GM18907 (cell line): ENCODE measurements at regions not wholly inside any gene's neighbourhood (a gene's known extent, or its start where the extent isn't known, plus 50 kb on each side); places are given as distances from the start of the nearest gene placed in this dataset.
A peak's percentile ranks its signal among the peaks of the same experiment; 100 is the strongest.

Experiments
- ATAC-seq: cut with Tn5 transposase; IDR thresholded peaks from one replicate; pipeline ENCODE4 v1.9.1; 2021; ENCODE audit warnings: mild to moderate bottlenecking, moderate library complexity; ENCODE audit not compliant: unreplicated experiment

DNA sequence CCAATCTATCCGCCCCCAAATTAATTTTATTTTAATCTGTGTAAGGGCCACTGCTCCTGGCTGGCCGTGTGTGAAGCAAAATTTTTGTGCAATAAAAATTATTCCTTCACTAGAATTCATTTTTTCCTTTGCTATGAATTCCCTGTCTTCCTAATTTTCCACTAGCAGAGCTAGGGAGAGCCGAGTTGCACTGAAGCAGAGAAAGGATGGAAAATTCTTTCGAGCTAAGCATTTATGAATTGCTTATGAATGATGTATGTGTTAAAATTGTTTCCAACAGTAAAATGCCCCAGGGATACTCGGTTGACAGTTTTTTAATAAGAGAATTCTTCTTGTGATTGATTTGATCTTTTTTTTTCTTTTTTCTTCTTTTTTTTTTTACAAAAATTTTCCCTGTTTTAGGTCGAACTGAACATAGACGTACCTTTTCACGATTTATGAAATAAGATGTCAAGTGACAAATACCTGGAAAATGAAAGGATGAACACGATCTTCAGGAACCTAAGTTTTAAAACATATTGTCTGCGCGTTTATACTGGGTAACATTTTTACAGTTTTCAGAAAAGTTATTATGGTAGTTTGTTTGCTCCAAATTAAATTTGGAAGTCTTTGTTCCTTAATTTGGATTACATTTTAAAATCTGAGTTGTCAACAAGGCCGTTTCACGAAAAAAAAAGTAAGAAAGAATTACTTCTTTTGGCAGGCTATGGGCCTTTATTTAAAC lies 288.8 kb upstream of the NFE2L3 start:
- ATAC-seq: no peak

DNA sequence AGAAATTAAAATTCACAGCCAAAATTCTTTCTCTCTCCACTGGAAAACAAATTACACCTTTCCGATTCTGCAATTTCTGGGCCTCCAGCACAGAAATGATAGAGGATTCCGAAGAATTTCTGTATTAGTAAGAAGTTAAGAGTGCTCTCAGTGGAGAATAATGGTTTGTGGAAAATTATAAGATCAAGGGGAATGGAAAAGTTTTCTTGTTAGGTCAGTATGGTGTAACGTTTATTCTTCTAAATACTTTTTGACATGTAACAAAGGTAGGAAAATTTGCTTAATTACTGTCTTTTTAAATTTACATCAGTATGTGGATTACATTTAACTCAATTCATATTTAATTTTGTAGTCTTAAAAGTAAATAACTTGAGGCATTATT lies 288.3 kb upstream of the NFE2L3 start:
- no peak for ATAC-seq

DNA sequence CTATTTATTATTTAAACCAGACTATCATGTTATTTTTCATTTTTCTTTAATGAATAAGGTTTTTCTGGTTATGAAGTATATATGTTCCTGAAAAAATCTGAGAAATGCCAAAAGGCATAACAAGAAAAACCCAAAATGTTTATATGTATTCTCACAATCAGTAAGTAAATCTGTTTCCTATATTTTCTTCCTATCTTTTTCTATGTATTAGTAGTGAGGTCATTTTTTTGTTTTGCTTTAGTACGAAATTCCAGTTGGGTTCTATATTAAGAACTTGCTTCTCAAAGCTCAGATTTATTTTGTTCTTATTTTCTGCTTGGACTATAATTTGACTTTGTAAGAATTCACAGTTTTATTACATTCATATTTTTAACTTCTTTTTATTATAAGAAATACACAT lies 287.5 kb upstream of the NFE2L3 start:
- no peak for ATAC-seq

DNA sequence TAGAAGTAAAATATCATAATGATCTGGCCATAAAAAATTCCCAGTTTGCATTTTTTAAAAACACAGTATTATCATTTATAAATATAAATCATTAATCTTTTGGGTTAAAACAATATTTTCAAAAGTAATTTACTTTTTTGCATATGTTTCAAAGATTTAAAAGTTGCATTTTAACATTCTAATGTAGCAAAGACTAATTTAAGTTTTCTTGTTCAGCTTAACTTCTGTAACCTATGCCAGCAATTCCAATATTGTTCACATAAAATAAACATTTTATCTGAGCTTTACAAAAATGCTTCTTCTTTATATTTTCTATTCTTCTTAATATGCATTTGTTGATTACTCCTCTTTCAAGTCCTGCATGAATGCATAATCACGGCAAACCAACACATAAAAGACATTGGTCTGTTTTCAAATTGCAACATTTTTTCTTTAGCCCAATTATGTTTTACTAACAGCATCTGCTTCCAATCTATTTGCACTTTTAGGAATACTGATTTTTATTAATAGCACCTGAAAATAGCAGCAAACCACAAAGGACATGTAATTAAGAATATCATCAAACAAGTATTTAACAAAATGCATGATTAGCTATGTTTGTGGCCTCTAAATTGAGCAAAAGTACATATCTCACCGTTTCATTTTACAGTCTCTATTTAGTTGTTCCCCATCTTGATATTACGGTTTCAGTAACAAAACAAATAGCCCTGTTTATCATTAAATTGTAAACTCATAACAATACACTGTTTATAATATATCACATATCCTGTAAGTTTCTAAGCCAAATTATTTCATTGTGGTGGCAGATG lies 286.9 kb upstream of the NFE2L3 start:
- no peak for ATAC-seq

DNA sequence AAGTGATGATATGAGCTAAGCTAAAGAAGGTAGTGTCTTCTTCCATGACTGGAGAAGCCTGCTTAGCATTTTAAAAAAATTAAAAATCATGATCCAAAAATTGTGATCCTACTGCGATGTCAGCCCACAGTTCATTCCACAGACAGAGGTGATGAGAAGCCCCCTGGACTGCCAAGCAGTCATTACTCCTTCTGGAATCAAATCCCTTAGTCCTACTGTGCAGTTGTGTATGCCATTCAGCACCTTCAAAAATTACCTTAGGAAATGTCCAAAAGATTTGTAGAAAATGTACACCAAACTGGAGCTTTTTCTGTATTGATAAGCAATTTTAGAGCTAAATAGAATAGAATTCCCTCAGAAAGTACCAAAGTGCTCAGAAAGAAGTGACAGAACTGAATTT lies 283.5 kb upstream of the NFE2L3 start:
- ATAC-seq: no peak

DNA sequence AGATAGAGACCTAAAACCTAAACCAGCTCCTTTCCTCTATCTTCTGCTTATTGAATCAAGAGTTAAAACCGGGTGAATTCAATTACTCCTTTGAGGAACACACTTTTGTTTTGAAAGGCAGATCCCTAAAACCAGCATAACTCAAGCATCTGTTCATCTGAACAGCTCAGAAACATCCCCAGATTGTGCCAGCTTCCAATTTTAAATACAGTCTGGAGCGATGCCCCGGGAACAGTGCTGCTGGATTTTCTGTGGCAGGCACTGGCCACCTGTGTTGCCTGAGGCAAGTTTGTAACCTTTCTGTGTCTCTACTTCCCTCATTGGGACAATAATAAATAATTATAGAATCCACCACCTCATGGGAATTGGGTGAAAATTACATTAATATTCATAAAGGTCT lies 281.4 kb upstream of the NFE2L3 start:
- ATAC-seq: no peak

DNA sequence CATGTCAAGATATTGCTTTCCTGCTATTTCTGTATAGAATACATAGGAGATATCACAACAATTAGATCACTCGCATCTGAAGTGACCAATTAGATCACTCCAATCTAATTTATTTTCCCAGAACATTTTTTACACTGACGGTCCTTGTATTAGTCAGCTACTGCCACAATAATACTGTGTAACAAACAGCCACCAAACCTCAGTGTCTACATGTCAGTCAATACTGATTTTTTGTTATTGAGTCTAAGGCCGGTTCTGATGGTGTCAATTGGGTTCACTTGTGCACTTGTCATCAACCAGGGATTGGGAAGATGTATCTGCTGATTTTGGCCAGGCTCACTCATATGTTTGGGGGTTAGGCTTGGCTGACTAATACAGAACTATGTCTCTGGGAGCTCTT lies 275.9 kb upstream of the NFE2L3 start:
- no peak for ATAC-seq

DNA sequence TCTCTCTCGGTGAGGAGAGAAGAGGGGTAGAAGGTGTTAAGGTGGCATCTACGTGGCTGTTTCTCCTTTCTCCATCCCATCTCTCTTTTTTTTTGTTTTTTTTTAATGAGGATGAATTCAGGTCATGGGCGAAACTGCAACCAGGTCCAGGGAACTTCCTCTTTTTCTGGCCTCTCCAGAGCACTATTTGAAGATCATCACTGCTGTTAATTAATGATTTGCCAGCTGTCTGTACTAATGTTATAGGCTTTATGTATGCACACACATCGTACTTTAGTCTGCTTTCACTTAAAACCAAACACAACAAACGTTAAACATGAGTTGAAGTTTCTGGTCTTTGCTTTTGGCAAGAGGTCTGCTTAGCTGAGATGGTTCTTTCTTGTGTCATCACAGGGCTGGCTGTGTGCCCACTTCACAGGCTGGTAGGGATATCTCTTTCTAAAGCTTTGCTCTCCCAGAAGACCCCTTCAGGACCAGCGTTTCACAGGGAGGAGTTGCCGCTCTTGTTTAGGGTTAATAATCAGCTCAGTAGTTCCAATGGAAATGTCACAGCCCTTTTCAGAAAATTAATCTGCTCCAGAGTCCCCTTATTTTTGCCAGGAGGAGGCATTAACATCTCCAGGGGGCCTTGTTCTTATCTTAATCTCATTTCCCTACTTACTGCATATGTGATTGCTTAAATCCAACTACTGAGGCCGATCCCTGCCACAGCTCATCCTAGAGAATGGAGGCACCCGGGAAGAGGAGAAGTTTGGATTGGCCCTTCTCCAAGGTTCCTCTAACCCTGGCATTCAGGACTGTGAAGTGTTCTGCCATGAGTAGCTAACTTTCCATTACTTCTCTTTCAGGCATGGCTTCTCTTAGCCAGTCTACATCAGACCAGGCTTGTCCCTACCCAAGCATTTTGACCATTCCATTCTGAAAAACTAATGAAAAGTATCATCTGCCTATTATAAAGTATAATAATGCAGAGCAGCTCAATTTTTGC lies 273.9 kb upstream of the NFE2L3 start:
- peak; percentile 92 for ATAC-seq

DNA sequence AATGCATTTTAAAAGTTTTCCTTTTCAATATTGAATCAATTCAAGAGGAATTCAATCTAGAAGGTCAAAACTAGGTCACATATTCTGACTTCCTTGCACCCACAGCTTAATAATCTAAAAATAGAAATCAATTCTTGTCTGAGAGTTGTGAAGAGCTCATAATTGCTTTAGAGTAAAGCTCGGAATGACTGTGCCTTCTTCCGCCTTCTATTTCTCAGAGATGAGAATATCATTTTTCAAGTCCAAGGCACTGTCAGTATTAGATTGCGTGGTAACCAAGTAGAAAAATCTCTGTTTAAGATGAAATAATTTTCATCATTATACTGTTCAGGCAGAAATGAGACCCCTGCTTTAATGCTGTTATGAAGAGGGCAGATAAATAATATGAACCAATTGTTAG lies 272.2 kb upstream of the NFE2L3 start:
- no peak for ATAC-seq

DNA sequence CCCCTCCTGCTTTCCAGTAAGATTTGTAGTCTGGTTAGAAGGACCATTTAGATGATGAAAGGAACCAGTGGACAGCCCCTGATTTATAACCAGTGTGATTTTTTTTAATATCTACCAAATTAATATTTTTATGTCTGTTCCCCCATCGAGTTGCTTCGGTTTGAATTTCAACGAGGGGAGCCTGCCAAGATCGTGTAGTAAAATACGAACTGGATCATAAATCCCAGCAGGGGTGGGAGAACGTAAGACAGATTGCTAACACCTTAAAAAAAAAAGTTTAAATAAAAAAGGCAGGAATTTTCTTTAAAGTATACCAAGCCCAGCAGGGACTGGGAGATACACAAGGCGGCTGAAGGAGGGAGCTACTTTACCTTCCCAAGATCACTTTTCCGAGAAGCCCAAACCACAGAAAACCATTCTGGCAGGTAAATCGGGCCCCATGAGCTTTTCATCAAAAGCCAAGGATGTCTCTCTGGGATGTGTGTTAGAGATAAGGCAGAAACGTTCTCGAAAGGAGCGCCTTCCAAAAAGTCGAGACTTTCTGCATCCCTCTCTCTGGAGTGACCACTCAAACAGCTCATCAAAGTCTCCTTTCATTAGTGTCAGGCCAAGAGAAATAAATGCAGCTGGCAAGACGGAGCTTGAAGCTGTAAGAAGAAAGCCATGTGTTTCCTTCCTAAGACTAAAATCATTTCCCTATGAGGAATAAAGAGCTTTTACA lies 270.5 kb upstream of the NFE2L3 start:
- no peak for ATAC-seq

DNA sequence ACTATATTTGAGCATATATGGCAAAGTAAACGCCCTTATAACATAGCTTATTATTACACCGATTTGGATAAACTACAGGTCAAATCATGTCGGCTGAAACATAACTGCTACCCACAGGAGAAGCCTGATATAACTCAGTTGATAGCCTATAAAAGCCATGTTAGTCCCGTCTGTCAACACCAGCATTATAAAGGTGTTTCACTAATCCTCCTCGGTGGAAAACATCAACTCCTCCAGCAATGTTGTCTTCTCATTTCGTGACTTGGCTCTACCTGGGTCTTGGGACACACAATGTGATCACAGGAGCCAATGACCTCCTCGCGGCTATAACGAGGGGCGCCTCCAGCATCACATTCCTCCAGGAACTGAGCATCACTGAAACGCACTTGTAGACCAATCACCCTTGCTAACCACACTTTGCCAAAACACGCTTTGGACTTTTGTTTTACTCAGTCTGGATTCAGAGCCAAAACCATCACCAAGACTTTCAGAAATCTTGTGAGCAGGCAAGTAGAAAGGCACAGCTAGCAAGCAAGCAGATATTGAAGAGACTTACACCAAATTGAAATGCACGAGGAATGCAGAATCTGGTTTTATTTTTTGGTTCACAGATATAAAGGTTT lies 269.7 kb upstream of the NFE2L3 start:
- no peak for ATAC-seq

DNA sequence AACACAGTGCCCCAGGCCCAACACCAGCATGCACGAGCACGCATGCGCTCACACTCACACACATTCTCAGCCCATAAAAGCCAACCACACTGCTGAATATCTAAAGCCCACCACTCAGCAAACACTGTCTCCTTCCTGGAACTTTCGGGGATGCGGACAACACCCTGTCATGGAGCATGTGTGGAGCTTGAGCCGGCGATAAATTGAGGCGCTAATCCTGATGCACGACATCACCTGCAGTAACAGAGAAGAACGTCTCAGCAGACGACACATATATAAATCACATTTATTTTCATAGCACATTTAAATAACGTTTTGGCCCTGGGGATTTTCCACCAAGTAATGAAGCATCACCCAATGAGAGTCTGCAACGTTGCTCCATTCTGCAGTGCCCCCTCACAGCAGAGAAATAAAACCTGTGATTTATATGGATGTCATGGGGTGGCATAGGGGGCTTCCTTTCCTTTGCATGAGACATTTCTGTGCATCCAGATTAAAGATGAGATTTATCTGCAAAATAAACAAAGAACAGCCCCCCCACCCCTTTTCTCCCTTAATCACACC lies 267.7 kb upstream of the NFE2L3 start:
- no peak for ATAC-seq

DNA sequence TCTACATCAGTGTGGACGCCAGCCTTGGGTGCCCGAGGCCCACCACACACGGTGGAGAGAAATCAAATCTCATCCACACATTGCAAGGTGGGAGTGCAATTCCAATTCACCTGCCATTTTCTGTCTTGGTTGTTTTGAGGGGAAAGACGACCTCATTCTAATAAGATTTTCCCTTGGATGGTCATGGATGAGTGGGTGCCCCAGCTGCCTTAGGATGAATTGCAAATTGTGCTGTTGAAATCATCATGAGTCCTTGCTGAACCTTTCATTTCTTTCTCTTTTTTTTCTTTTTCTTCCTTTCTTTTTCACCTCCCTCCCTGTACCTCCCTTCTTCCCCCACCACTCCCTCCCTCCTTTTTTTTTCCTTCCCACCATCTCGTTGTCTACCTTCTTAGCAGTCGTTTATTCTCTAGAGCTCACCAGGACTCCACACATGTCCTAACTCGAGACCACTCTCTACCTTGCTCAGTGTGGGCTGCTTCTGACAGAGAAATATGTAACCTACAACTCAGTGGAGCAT lies 266.9 kb upstream of the NFE2L3 start:
- ATAC-seq: no peak

DNA sequence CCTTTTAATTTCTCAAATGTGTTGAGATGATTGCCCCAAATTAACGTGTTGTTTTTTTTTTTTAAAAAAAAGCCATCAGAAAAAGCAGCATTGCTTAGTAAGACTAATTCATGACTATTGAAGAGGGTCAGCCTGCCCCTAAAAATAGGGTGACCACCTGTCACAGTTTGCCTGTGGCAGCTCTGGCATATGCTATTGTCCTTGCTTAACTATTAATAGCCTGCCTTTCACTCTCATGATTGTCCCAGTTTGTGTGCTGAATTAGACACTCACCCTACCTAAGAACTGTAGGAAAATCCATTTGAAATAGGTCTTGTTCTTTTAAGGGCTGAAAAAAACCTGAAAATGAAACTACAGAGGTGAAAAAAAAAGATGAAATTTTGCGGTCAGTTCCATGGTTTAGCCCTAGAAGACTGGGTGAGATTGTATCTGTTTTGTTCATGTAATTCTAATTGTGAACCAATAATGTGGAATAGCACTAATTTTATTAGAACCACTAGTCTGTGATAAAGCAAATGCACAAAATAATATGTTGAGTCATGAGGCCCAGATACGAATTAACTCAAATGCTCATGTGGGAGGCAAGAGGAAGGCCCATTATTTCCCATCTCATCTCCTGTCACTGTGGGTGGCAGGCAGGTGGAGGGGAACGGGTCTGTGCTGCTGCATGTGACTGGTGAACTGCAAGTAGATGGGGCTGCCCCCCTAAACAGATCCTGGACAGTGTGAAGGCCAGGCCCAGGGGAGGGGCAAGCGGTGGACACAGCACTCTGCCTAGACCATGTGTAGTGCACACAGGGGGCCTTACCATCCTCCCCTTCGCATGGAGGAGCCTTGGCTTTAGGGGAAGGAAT lies 265.4 kb upstream of the NFE2L3 start:
- no peak for ATAC-seq

DNA sequence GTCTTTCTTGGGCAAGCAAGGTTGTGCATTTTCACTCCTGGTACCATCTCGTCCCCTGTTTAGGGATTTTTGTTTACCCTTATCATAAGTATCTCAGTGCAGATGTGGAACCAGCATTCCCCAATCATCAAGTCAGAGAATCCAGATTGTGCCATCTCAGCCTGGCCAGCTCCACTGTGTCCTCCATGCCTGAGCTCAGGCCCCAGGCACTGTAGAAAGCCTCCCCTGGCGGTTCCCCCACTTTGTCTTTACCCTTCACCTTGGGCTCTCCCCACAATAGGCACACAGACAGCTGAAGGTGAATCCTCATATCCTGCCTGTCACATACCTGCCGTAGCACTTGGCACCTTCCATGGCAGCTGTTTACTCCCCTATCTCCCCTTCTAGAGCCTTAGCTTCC lies 264.7 kb upstream of the NFE2L3 start:
- no peak for ATAC-seq

DNA sequence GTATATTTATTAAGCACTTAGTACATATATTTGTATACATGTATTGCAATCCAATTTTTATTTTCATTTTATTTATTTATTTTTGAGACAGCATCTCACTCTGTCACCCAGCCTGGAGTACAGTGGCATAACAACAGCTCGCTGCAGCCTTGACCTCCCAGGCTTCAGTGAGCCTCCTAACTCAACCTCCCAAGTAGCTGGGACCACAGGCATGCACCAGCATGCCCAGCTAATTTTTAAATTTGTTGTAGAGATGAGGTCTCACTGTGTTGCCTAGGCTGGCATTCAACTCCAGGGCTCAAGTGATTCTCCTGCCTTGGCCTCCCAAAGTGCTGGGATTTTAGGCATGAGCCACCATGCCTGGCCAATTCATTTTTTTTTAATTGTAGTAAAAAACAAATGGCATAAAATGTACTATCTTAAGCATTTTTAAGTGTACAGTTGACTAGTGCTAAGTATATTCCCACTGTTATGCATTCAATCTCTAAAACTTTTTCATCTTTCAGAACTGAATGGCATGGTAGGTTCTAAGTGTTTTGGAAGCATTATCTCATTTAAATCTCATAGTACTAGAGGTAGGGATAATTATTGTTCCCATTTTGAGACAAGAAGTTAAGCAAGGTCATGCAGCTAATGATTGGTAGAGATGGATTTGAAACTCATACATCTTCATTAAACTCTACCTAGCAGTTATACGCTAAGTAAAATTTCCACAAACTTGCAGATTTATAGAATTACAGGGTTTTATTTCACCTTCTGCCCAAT lies 264.0 kb upstream of the NFE2L3 start:
- no peak for ATAC-seq

DNA sequence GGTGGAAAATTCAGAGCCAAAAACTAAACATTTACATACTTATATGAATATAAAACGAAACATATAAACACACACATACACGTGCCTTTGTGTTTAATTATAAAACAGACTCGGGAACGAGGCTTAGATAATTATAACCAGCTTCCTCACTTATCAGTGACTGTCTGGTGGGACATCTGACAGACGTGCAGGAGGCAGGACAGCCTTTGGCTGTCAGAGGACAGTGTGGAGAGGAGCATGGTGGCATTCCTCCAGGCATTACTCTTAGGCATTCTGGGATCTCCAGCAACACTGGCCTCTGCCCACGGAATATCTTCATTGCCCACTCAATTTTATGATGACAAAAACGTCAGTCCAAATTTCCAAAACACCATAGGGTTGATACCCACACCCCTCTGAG lies 262.2 kb upstream of the NFE2L3 start:
- no peak for ATAC-seq

DNA sequence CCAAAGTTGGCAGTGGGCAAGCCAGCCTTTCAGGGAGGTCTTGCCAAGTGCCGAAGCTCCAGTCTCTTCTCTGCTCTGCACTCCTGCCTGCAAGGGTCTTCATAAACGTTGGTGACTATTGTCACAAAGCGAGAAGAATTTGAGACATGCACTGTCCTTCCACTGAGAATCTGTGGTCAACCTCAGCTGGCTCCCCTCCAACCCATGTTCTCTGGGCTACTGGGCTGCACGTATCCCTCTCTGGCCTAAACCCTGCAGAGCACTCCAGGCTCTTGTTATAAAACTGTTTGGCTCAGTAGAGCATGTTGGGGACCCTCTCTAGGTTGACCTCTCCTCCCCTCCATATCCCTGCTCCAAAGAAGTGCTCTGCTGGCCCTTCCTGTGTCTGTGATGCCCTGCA lies 260.4 kb upstream of the NFE2L3 start:
- ATAC-seq: no peak
